Transverse colon (tissue), 3 donors: ENCODE measurements at regions not wholly inside any gene's neighbourhood (a gene's known extent, or its start where the extent isn't known, plus 50 kb on each side); places are given as distances from the start of the nearest gene placed in this dataset.

Source experiments
- EP300 ChIP-seq: sonication (generic); formaldehyde crosslinking; IDR thresholded peaks from one replicate; pipeline ENCODE4 v1.6.1; 2017; ENCODE audit warnings: antibody characterized with exemption, low read depth
- POLR2A ChIP-seq: fragments of 450-650 bp; IDR thresholded peaks from one replicate; pipeline ENCODE4 v1.6.1; 2016; ENCODE audit warnings: antibody characterized with exemption, mild to moderate bottlenecking, moderate library complexity
- TF ChIP-seq, protein P1 (sequence below), 5 experiments: fragments of 200-600 bp in 3 of 5; fragments of 450-650 bp in 2 of 5; sonication (generic) in 3 of 5; IDR thresholded peaks; 1 replicate in 2 of 5; 2 replicates in 3 of 5; pipeline ENCODE4 v1.5.1; 2016 to 2017; ENCODE audit warnings: antibody characterized with exemption in 5 of 5, inconsistent platforms in 3 of 5, mild to moderate bottlenecking in 2 of 5, moderate library complexity in 1 of 5

DNA sequence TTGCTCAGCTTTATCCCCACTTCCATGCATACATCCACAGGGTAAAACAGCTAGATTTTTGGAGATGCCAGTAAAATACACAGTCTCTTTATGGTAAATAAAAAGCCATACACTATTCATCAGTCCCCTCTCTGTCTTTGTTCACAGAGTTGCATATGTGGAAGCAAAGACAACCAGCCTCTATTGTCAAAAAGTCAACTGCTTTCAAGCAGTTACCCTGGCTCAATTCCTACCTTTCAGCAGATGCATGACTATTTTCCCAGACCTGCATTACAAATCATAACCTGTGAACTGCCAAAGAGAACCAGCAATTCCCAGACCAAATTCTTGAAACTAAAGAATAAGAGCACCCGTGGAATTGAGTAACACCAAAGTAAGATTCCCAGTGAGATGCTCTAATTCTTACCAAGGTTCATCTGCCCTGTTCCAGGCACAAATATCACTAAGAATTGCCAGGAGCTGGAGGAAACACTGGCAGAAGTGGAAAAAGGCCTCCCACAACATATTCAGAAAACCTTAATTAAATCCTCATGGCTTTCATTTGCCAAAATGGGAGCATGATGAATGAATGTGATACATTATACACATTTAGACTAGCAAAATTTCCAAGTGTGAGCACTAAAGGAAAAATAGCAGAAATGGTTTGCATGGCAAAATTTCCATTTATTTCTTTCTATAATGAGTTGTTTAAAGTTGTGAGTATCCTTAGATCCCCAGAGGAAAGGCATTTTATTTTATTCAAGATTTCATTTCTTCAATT is 391.2 kb upstream of the ADGRL3 start:
- TF ChIP-seq POLR2A = no peak
- no peak for TF ChIP-seq EP300
- TF ChIP-seq, protein P1, sequence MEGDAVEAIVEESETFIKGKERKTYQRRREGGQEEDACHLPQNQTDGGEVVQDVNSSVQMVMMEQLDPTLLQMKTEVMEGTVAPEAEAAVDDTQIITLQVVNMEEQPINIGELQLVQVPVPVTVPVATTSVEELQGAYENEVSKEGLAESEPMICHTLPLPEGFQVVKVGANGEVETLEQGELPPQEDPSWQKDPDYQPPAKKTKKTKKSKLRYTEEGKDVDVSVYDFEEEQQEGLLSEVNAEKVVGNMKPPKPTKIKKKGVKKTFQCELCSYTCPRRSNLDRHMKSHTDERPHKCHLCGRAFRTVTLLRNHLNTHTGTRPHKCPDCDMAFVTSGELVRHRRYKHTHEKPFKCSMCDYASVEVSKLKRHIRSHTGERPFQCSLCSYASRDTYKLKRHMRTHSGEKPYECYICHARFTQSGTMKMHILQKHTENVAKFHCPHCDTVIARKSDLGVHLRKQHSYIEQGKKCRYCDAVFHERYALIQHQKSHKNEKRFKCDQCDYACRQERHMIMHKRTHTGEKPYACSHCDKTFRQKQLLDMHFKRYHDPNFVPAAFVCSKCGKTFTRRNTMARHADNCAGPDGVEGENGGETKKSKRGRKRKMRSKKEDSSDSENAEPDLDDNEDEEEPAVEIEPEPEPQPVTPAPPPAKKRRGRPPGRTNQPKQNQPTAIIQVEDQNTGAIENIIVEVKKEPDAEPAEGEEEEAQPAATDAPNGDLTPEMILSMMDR (IDR thresholded peaks at IDR 0.05) = no peak
